ENCODE measurements at regions not wholly inside any gene's neighbourhood (a gene's known extent, or its start where the extent isn't known, plus 50 kb on each side); places are given as distances from the start of the nearest gene placed in this dataset.

DNA sequence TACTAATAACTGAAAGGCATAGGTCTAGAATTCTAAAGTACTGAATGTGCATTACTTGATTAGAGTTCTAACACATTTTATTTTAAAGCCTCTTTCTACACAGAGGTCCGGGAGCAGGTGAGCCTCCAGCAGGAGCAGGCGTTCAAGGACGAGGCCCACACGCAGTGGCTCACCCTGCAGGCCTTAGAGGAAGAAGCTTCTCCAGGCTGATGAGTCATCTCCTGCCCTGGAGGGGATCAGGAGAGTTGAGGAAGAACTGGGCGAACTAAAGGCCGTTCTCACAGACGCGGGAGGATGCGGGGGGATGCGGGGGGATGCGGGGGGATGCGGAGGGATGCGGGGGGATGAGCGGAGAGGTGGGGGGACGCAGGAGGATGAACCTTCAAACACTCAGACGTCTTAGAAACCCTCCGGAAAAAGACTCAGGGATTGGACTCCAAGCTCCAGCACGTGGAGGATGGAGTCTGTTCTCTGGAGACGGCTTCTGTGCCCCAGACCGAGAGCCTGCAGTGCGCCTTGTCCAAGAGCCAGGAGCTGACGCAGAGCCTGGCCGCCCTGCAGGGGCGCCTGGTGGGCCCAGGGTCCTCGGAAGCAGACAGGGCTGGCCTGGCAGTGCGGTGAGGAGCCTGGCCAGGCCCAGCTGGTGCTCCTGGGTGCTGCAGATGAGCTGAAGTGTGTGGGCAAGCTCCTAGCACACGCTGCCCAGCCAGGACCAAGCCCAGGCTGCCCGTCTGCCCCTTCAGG is 433.7 kb upstream of the TPK1 start:
- DNase-seq (ENCODE audit: low read depth) = no peak

DNA sequence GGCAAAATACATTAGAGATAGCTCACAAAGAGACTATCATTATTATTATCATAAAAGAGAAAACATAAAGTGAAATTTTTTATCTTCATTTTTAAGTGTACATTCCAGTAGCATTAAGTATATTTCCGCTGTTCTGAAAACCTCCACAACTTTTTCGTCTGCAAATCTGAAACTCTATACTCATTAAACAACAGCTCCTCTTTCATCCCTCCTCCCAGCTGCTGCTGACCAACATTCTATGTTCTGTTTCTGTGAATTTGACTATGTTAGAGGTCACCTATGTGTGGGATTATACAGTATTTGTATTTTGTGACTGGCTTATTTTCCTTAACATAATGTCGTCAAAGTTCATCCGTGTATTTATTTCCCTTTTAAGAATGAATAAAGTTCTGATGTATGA is 429.3 kb upstream of the TPK1 start:
- no peak for DNase-seq (ENCODE audit: low read depth)

GRCh38 chr7:145263886-145264285 is 428.0 kb upstream of the TPK1 start:
- DNase-seq (ENCODE audit: low read depth) = no peak

DNA sequence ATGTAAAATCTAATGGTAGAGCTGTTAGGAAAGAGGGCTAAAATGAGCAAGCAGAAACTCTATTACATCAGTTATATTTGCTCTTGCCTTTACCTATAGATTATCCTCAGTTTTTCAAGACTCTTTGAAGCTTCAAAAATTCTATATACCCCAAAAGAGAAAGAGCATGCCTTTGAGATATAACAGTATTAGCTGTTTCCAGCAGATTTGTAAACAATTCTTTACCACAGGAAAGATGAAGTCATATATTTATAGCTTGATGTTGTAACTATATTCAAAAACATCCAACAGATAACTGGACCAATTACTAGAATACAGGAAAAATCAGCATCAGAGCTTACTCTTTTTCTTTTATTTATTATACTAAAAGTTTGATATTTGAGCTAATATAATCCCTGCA is 416.2 kb upstream of the TPK1 start:
- no peak for DNase-seq (ENCODE audit: low read depth)

- no peak for DNase-seq (ENCODE audit: low read depth)
Measured at GRCh38 chr7:145224775-145225174, 388.9 kb upstream of the TPK1 start.

GRCh38 chr7:145219461-145219860 is 383.6 kb upstream of the TPK1 start:
- no peak for DNase-seq (ENCODE audit: low read depth)

DNA sequence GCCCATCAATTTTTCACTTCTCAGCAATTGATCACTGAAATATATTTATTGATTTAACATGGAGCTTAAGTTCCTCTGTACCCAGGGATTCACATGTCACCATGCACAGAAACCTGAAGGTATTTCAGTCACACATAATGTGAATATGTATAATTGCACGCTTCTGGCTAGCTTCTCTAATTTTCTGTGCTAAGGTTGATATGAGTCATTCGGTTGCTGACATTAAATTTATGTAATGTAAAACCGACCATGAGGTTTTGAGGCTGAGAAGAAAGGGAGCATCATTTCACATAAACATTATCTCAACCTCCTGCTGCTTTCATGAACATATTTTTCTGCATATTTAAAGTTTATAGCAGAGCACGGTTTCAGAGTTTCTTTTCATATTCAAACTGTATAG is 381.0 kb upstream of the TPK1 start:
- DNase-seq (ENCODE audit: low read depth) = no peak

GRCh38 chr7:145212050-145212449 is 376.2 kb upstream of the TPK1 start:
- DNase-seq (ENCODE audit: low read depth) = no peak

GRCh38 chr7:145211211-145211610 is 375.4 kb upstream of the TPK1 start:
- DNase-seq (ENCODE audit: low read depth) = no peak

- DNase-seq (ENCODE audit: low read depth) = no peak
Measured at GRCh38 chr7:145193951-145194350, 358.1 kb upstream of the TPK1 start.

DNA sequence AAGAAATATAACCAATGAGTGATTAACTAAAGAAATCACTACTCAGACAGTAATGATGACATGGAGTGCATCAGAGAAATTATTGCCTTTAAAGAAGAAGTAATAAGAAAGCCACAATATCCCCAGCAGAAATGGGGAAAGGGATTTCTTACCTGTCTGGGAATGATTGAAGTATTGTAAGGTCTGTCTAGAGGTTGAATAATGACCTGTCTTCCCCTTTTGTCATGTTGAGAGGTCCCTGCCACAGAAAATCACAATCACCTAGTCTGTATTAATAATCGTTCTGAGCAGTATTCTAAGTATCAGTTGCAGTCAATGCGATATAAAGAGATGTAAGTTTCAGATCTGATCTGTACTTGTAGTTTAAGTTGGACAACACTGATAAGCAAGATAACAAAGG is 349.1 kb upstream of the TPK1 start:
- DNase-seq (ENCODE audit: low read depth) = no peak

GRCh38 chr7:145183069-145183468 is 347.2 kb upstream of the TPK1 start:
- no peak for DNase-seq (ENCODE audit: low read depth)

GRCh38 chr7:145175366-145175765 is 339.5 kb upstream of the TPK1 start:
- no peak for DNase-seq (ENCODE audit: low read depth)

- DNase-seq (ENCODE audit: low read depth) = no peak
Measured at GRCh38 chr7:145169908-145170307, 334.1 kb upstream of the TPK1 start.

DNA sequence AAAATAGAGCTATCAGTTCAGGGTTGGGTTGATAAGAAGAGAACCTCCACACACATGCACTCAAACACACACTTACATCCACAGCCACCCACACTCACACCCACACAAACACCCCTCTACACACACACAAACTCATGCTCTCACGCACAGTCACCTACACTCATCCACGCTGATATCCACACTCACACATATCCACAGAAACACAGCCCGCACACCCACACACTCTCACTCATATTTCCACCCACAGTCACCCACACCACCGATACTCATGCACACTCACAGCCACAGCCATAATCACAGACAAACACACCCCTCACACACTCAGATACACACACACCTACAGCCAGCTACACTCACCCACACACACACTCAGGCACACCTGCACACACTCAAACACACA is 333.0 kb upstream of the TPK1 start:
- DNase-seq (ENCODE audit: low read depth) = no peak

- DNase-seq (ENCODE audit: low read depth) = no peak
Measured at GRCh38 chr7:145168427-145168826, 332.6 kb upstream of the TPK1 start.

- no peak for DNase-seq (ENCODE audit: low read depth)
Measured at GRCh38 chr7:145156834-145157233, 321.0 kb upstream of the TPK1 start.

DNA sequence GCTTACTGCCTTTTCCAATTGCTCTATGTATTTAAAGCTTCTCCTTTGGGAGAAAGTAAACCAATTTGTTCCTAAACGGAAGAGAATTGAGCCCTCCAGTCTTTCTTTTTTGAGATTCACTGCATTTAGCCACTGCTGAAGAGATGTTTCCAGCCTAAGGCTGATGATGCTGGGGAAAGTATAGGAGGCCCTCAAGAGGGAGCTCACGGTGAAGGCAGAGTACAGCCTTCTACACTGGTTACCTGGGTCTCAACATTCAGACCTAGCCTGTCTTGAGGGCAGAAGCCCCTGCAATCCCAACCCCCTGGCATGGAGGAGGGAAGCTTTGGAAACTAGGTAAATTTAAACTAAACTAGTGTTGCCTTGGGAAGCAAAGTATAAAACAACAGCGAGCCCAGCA is 316.7 kb upstream of the TPK1 start:
- no peak for DNase-seq (ENCODE audit: low read depth)

GRCh38 chr7:145151676-145152075 is 315.8 kb upstream of the TPK1 start:
- no peak for DNase-seq (ENCODE audit: low read depth)

GRCh38 chr7:145147865-145148264 is 312.0 kb upstream of the TPK1 start:
- no peak for DNase-seq (ENCODE audit: low read depth)

- DNase-seq (ENCODE audit: low read depth) = no peak
Measured at GRCh38 chr7:145143685-145144084, 307.8 kb upstream of the TPK1 start.

DNA sequence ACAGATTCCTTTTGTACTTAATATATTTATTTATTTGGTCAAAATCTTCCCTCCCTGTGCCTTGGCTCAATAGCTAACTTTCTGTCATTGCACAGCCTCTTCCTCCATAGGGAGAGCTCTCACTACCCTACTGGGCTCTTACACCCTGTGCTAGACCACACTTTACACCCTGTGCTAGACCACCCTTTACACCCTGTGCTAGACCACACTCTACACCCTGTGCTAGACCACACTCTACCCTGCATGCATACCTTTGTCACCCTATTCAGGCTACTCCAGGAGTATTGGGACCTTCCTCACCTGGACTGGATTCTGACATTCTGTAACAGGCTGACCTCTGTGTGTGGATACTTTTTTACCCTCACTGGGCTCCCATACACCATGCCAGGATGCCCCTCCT is 298.5 kb upstream of the TPK1 start:
- no peak for DNase-seq (ENCODE audit: low read depth)

DNA sequence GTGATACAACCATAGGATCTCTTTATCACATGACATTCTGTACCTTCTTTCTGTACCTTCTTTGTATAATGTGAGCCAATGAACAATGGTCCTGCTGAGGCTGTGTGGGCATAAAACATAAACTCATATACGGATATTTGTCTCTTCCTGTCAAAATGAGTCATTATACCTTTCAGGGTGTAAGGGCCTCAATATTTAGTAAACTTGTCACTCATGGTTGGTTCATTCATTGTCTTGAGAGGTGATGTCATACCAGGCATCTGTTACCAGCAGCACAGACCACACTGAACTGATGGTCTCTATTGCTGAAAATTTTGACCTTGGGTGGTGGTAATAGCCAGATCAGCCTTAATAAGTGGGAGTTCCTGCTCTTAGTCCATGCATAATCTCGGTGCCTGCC is 287.6 kb upstream of the TPK1 start:
- DNase-seq (ENCODE audit: low read depth) = no peak

DNA sequence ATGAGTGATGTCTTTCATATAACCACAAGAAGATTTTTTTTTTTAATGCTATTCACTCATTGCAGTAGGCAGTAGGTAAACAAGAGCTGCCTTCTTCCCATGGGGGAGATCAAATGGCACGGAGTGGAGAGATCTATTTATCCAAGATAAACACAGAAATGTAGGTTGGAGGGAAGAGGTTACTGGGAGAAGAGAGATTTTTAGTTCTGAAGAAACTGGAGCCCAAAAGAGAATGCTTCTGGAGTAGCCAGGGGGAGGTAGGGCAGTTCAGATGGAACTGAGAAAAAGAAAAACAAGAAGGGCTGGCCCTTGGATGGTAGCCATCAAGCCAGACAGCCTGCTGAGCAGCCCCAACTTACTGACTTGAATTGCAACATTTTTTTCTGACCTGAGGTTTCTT is 270.1 kb upstream of the TPK1 start:
- DNase-seq (ENCODE audit: low read depth) = no peak

DNA sequence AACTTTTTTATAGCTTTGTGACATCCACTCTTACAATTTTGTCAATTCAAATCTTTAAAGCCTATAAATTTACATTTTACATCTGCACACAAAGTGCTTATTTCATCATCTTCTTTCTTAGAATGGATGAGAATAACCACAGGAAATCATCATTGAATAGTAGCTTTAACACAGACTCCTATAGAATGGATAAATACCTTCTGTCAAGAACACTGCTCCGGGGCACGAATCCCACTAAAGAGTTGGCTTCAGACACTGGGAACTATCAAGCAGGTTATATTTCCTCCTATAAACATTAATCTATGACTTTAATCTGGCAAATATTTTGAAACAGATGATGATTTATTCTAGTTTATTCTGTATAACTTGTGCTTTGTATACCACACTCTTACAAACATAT is 269.7 kb upstream of the TPK1 start:
- no peak for DNase-seq (ENCODE audit: low read depth)
